BE2C (cell line): ENCODE measurements at regions not wholly inside any gene's neighbourhood (a gene's known extent, or its start where the extent isn't known, plus 50 kb on each side); places are given as distances from the start of the nearest gene placed in this dataset.

Source experiments
- DNase-seq: peaks from one replicate; pipeline ENCODE4 v3.0.0-alpha.2; 2020
- H3K27me3 ChIP-seq: fragments of 250-450 bp; sonication (Bioruptor Pico); 2 replicates; pipeline ENCODE4 v1.5.1; 2020; ENCODE audit warnings: mild to moderate bottlenecking
- H3K36me3 ChIP-seq: fragments of 250-450 bp; sonication (Bioruptor Pico); 2 replicates; pipeline ENCODE4 v1.5.1; 2020; ENCODE audit warnings: mild to moderate bottlenecking
- H3K4me1 ChIP-seq: fragments of 250-450 bp; sonication (Bioruptor Pico); 2 replicates; pipeline ENCODE4 v1.5.1; 2020
- H3K4me3 ChIP-seq: 2 replicates; pipeline ENCODE4 v1.5.1; 2011; ENCODE audit warnings: low read depth, low read length
- H3K9me3 ChIP-seq: fragments of 250-450 bp; sonication (Bioruptor Pico); 2 replicates; pipeline ENCODE4 v1.5.1; 2020
- TF ChIP-seq, protein P1 (sequence below): IDR thresholded peaks from 2 replicates; pipeline ENCODE4 v1.5.1; 2012; ENCODE audit warnings: mild to moderate bottlenecking, low read depth, low read length

DNA sequence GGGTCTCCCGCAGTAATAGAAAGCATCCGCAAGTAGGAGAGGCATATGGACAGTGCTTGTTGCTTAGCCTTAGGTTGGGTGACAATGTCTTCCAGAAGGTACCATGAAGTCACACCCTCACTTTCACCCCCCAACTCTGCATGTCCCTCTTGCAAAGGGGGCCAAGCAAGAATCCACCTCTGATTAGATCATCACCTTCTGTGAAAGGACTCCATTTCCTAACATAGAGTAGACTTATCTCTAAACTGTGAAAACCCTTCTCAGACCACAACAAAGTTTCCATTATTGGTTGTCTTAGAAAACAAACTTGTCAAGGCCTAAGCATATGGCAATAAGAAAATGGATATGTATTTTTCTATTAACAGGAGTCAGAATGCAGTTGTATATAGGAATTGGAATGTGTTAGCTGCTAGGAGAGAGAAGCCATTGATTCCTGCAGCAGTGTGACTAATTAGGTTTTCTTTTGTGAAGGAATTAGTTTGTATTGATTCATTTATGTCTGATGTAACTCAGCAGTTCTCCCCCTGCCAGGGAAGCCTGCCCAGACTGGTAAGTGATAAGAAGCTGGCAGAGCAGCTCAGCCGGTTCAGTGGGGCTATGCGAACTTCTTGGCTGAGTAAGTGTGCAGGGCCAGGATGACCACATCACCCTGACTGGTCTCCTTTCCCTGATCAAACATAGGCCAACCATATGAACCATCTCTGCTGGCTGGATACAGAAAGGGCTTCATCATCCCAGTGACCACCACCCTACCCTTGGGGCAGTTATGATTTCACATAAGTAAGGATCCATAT, 107.3 kb upstream of the CCDC196 start:
- no peak for DNase-seq
- no peaks in the 10 kb centered on the region for H3K9me3 ChIP-seq
- no peaks in the 10 kb centered on the region for H3K4me1 ChIP-seq
- peaks cover 2% of the 10 kb centered on the region; the same call in 1 of the 2 replicates for H3K27me3 ChIP-seq
- H3K36me3 ChIP-seq = no peaks in the 10 kb centered on the region
- H3K4me3 ChIP-seq = no peak overlapping the region
- TF ChIP-seq, protein P1, sequence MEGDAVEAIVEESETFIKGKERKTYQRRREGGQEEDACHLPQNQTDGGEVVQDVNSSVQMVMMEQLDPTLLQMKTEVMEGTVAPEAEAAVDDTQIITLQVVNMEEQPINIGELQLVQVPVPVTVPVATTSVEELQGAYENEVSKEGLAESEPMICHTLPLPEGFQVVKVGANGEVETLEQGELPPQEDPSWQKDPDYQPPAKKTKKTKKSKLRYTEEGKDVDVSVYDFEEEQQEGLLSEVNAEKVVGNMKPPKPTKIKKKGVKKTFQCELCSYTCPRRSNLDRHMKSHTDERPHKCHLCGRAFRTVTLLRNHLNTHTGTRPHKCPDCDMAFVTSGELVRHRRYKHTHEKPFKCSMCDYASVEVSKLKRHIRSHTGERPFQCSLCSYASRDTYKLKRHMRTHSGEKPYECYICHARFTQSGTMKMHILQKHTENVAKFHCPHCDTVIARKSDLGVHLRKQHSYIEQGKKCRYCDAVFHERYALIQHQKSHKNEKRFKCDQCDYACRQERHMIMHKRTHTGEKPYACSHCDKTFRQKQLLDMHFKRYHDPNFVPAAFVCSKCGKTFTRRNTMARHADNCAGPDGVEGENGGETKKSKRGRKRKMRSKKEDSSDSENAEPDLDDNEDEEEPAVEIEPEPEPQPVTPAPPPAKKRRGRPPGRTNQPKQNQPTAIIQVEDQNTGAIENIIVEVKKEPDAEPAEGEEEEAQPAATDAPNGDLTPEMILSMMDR = no peak

DNA sequence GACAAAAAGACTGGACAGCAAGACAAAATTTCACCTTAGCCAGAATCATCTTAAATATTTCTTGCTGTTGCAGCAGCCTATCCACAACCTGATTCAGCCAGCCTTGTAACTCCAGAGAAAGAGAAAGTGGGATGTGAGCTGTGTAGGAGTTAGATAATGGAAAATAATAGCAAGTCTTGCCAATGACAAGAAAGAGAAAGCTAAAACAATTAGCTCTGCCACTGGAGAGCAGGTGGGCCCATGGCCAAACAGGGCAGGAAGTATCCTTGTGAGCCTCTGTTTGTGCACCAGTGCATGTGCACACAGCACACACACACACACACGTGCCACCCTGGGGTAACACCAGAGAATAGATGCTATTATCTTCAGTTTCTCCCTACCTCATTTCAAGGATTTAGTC, 106.0 kb upstream of the CCDC196 start:
- no peaks in the 10 kb centered on the region for H3K9me3 ChIP-seq
- no peak for DNase-seq
- TF ChIP-seq, protein P1 = no peak
- no peaks in the 10 kb centered on the region for H3K36me3 ChIP-seq
- H3K4me1 ChIP-seq = no peaks in the 10 kb centered on the region
- peaks cover 2% of the 10 kb centered on the region; the same call in 1 of the 2 replicates for H3K27me3 ChIP-seq
- no peak overlapping the region for H3K4me3 ChIP-seq

DNA sequence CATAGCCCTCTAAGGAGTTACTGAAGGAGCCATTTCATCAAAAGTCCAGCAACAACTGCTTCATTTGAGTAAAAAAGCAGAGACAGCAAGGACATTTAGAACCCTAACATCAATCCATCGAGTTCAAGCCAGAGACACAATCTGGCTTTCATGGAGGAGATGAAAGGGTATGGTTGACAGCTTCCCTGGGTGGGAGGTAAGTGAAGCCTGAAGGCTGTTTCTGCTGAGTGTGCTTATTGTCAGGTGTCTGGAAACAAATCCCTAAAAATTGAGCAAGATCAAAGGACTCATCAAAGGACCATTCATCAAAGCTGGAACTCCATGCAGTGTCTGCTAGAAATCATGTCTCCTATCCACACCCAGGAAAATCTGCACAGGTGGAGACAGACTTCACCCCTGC, 104.4 kb upstream of the CCDC196 start:
- Histone ChIP-seq H3K36me3 (no peaks in the 10 kb centered on the region), H3K27me3 (peaks cover 2% of the 10 kb centered on the region; the same call in 1 of the 2 replicates), H3K4me1 (no peaks in the 10 kb centered on the region), H3K9me3 (no peaks in the 10 kb centered on the region), H3K4me3 (no peak overlapping the region)
- TF ChIP-seq, protein P1 = no peak
- no peak for DNase-seq

DNA sequence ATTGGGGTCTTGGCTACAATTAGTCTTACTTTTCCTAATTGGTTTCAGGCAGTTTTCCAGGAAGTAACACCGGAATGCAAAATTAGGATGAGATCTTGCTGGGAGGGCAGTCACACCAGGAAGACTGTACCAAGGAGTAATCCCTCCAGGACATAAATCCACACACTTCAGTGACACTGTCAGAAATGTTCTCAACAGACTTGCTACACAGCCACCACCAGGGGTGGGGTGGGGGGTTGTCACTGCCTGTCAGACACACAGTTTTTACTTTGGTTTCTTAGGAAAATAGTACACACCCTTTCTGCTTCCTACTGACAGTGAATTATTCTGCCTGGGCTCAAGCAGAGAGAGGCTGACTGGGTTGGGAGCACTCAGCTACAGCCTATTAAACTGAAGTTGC, 102.9 kb upstream of the CCDC196 start:
- TF ChIP-seq, protein P1 = no peak
- Histone ChIP-seq H3K9me3 (no peaks in the 10 kb centered on the region), H3K36me3 (no peaks in the 10 kb centered on the region), H3K27me3 (peaks cover 2% of the 10 kb centered on the region; the same call in 1 of the 2 replicates), H3K4me1 (no peaks in the 10 kb centered on the region), H3K4me3 (no peak overlapping the region)
- DNase-seq = no peak

DNA sequence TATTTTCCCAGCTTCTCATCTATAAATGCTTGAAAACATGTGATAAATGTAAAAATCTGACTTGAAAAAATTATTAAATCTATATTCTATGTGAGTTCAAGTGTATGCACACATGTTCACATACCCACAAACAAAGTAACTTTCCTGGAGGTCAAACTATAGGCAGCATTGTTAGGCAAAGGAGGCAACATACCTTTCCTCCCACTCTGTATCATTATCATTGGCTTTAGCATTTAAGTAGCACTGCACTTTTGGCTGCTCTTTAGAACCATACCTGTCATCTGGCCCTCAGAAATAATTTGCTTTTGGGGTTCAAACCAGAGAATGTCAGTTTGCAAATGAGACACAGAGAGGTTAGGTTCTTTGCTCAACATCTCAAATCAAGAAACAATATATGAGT, 102.4 kb upstream of the CCDC196 start:
- Histone ChIP-seq H3K36me3 (no peaks in the 10 kb centered on the region), H3K9me3 (no peaks in the 10 kb centered on the region), H3K4me1 (no peaks in the 10 kb centered on the region), H3K4me3 (no peak overlapping the region), H3K27me3 (peaks cover 2% of the 10 kb centered on the region; the same call in 1 of the 2 replicates)
- TF ChIP-seq, protein P1 = no peak
- no peak for DNase-seq

DNA sequence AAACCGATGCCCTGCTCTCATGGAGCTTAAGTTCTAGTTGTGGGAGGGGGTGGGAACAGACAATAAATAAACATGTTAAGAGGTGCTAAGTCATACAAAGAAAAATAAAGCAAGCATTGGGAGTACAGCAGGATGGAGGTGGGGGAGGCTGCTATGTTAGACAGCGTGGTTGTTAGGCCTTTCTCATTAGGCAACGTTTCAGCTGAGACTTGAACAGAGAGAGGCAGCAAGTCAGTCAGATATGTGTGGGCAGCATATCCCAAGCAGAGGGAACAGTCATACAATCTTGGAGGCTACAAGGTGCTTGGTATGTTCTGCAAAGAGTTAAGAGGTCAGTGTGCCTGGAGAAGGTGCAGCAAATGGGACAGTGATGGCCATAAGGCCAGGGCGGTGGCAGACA, 97.7 kb upstream of the CCDC196 start:
- no peak for DNase-seq
- Histone ChIP-seq H3K4me3 (no peak overlapping the region), H3K27me3 (peaks cover 1% of the 10 kb centered on the region), H3K9me3 (no peaks in the 10 kb centered on the region), H3K4me1 (no peaks in the 10 kb centered on the region), H3K36me3 (no peaks in the 10 kb centered on the region)
- TF ChIP-seq, protein P1 = no peak
